HCT116 (cell line): ENCODE measurements at regions not wholly inside any gene's neighbourhood (a gene's known extent, or its start where the extent isn't known, plus 50 kb on each side); places are given as distances from the start of the nearest gene placed in this dataset.

ENCODE experiments used
- ATAC-seq: fragments of 200-7000 bp; cut with Tn5 transposase; 2 replicates; pipeline ENCODE4 v1.9.1; 2020; ENCODE audit warnings: mild to moderate bottlenecking, moderate library complexity
- BruUV-seq: library from RNA; stranded (reverse); fragments of 400-500 nt; replicated peaks from 2 replicates; lab custom pipeline; 2021; lab: Mats Ljungman, UMichigan
- CTCF ChIA-PET: fragments of 300-600 bp; sonication (Branson Sonifier 250); formaldehyde crosslinking; loops from one replicate; lab custom pipeline; 2021; ENCODE audit warnings: antibody characterized with exemption; lab: Charles Lee
- POLR2A ChIA-PET: fragments of 300-600, 350-600 bp; sonication (Branson Sonifier 250); formaldehyde crosslinking; loops from one replicate; lab custom pipeline; 2021; ENCODE audit warnings: antibody characterized with exemption; lab: Charles Lee
- RAD21 ChIA-PET, 2 experiments: fragments of 300-600 bp; sonication (Branson Sonifier 250); formaldehyde crosslinking; loops; one replicate each; lab custom pipeline; 2023; ENCODE audit warnings: low total read pairs in 2 of 2; ENCODE audit not compliant: uncharacterized antibody in 2 of 2, unreplicated experiment in 2 of 2, low non-redundant PET in 1 of 2; lab: Charles Lee
- DNase-seq: peaks from one replicate; pipeline ENCODE4 v3.0.0-alpha.2; 2010; ENCODE audit warnings: low read depth, low spot score
- H2AFZ ChIP-seq: fragments of 200-600 bp; shearing (Covaris generic), sonication (generic); 2 replicates; pipeline ENCODE4 v1.6.1; 2017; ENCODE audit warnings: low read depth, mixed run types, mixed read lengths, antibody characterized with exemption, low read length; ENCODE audit not compliant: poor library complexity, severe bottlenecking
- H3K27ac ChIP-seq: 2 replicates; pipeline ENCODE4 v1.5.1; 2012; ENCODE audit warnings: low read depth, low read length
- H3K27me3 ChIP-seq: fragments of 200-600 bp; sonication (generic); 2 replicates; pipeline ENCODE4 v1.6.1; 2016; ENCODE audit warnings: mixed run types, low read length, mixed read lengths; ENCODE audit not compliant: insufficient read depth
- H3K36me3 ChIP-seq, 2 experiments: fragments of 200-500 bp in 1 of 2; fragments of 200-600 bp in 1 of 2; sonication (Bioruptor generic) in 1 of 2; sonication (generic) in 1 of 2; 2 replicates each; pipeline versions ENCODE4 v1.5.1 to v1.6.1; 2014 to 2016; ENCODE audit warnings: low read length in 2 of 2, inconsistent platforms in 1 of 2, mixed read lengths in 1 of 2, mixed run types in 1 of 2; ENCODE audit not compliant: insufficient read depth in 2 of 2, control insufficient read depth in 1 of 2
- H3K4me1 ChIP-seq, 2 experiments: fragments of 200-600 bp in 1 of 2; sonication (generic) in 1 of 2; 2 replicates each; pipeline versions ENCODE4 v1.5.1 to v1.6.1; 2012 to 2017; ENCODE audit warnings: low read length in 2 of 2, inconsistent platforms in 1 of 2, mild to moderate bottlenecking in 1 of 2, mixed read lengths in 1 of 2, mixed run types in 1 of 2, moderate library complexity in 1 of 2; ENCODE audit not compliant: insufficient read depth in 2 of 2, control insufficient read depth in 1 of 2
- H3K4me2 ChIP-seq: fragments of 200-600 bp; sonication (generic); 2 replicates; pipeline ENCODE4 v1.6.1; 2017; ENCODE audit warnings: mixed run types, low read length, mixed read lengths
- H3K4me3 ChIP-seq, 2 experiments: fragments of 200-600 bp in 1 of 2; sonication (generic) in 1 of 2; replicated peaks in 1 of 2; 2 replicates each; pipeline ENCODE4 v1.5.1; 2011 to 2016; ENCODE audit warnings: low read length in 2 of 2, control low read depth in 1 of 2, low read depth in 1 of 2, mild to moderate bottlenecking in 1 of 2, mixed read lengths in 1 of 2, mixed run types in 1 of 2
- H3K79me2 ChIP-seq: fragments of 200-600 bp; sonication (generic); 2 replicates; pipeline ENCODE4 v1.6.1; 2017; ENCODE audit warnings: mild to moderate bottlenecking, mixed run types, low read length, moderate library complexity, mixed read lengths; ENCODE audit not compliant: insufficient read depth
- H3K9ac ChIP-seq: fragments of 200-600 bp; sonication (generic); 2 replicates; pipeline ENCODE4 v1.6.1; 2016; ENCODE audit warnings: low read length, mixed read lengths
- H3K9me2 ChIP-seq: fragments of 200-600 bp; sonication (generic), shearing (Covaris generic); 2 replicates; pipeline ENCODE4 v1.6.1; 2017; ENCODE audit warnings: mixed run types, mild to moderate bottlenecking, moderate library complexity; ENCODE audit not compliant: insufficient read depth
- H3K9me3 ChIP-seq, 2 experiments: fragments of 200-500 bp in 1 of 2; fragments of 200-600 bp in 1 of 2; sonication (Bioruptor generic) in 1 of 2; sonication (generic) in 1 of 2; 2 replicates each; pipeline ENCODE4 v1.6.1; 2014 to 2017; ENCODE audit warnings: low read length in 2 of 2, mixed read lengths in 2 of 2, inconsistent platforms in 1 of 2, low read depth in 1 of 2, mild to moderate bottlenecking in 1 of 2, mixed run types in 1 of 2, moderate library complexity in 1 of 2; ENCODE audit not compliant: control insufficient read depth in 1 of 2, insufficient read depth in 1 of 2
- H4K20me1 ChIP-seq: fragments of 200-600 bp; sonication (generic), shearing (Covaris generic); 2 replicates; pipeline ENCODE4 v1.6.1; 2017; ENCODE audit warnings: mixed run types, mild to moderate bottlenecking, moderate library complexity; ENCODE audit not compliant: insufficient read depth
- CBX3 ChIP-seq: IDR thresholded peaks from 2 replicates; pipeline ENCODE4 v1.6.1; 2012; ENCODE audit warnings: low read depth
- CTCF ChIP-seq, 3 experiments: fragments of 200-600 bp in 1 of 3; sonication (generic) in 1 of 3; IDR thresholded peaks in 2 of 3; conservative IDR thresholded peaks in 1 of 3; 2 replicates each; pipeline ENCODE4 v1.5.1; 2012 to 2017; ENCODE audit warnings: low read depth in 2 of 3, low read length in 2 of 3, antibody characterized with exemption in 1 of 3, borderline replicate concordance in 1 of 3, control low read depth in 1 of 3, mild to moderate bottlenecking in 1 of 3, mixed read lengths in 1 of 3, mixed run types in 1 of 3, moderate library complexity in 1 of 3; ENCODE audit not compliant: insufficient read depth in 1 of 3
- ELF1 ChIP-seq: IDR thresholded peaks from 2 replicates; pipeline ENCODE4 v1.6.1; 2012; ENCODE audit warnings: low read depth, borderline replicate concordance
- EZH2phosphoT487 ChIP-seq: fragments of 200-600 bp; IDR thresholded peaks from 2 replicates; pipeline ENCODE4 v1.6.1; 2018; ENCODE audit warnings: antibody characterized with exemption, borderline replicate concordance
- FOSL1 ChIP-seq: IDR thresholded peaks from 2 replicates; pipeline ENCODE4 v1.6.1; 2012; ENCODE audit warnings: low read depth
- JUND ChIP-seq: IDR thresholded peaks from 2 replicates; pipeline ENCODE4 v1.6.1; 2012
- POLR2A ChIP-seq: IDR thresholded peaks from 2 replicates; pipeline ENCODE4 v1.7.0; 2011; ENCODE audit warnings: borderline replicate concordance; ENCODE audit not compliant: insufficient read depth, insufficient read length; ENCODE audit errors: extremely low read depth
- RAD21 ChIP-seq: IDR thresholded peaks from 2 replicates; pipeline ENCODE4 v1.6.1; 2012; ENCODE audit warnings: low read depth, mild to moderate bottlenecking
- SIN3A ChIP-seq: IDR thresholded peaks from 2 replicates; pipeline ENCODE4 v1.6.1; 2012; ENCODE audit warnings: low read depth
- SP1 ChIP-seq: IDR thresholded peaks from 2 replicates; pipeline ENCODE4 v1.6.1; 2012; ENCODE audit warnings: low read depth
- SRF ChIP-seq: IDR thresholded peaks from 2 replicates; pipeline ENCODE4 v1.6.1; 2012; ENCODE audit warnings: low read depth
- TCF7L2 ChIP-seq: IDR thresholded peaks from 2 replicates; pipeline ENCODE4 v1.7.0; 2011; ENCODE audit warnings: borderline replicate concordance, inconsistent platforms; ENCODE audit not compliant: insufficient read depth, insufficient read length; ENCODE audit errors: extremely low read depth
- ZNF274 ChIP-seq: fragments of 200-500 bp; sonication (Bioruptor generic); IDR thresholded peaks from 2 replicates; pipeline ENCODE4 v1.6.1; 2014; ENCODE audit warnings: mild to moderate bottlenecking, low read depth, low read length, inconsistent platforms
- intact Hi-C: fragments of 100-400 bp; cut with micrococcal nuclease; formaldehyde crosslinking; loops from 2 replicates; pipeline ENCODE4 v1.10.0; 2022

GRCh38 chr5:61649971-61650370 is 317.9 kb downstream of the ZSWIM6 start:
- no peaks in the 10 kb centered on the region for H3K9me3 ChIP-seq
- H3K27me3 ChIP-seq, result no peaks in the 10 kb centered on the region
- CTCF ChIA-PET, result no interaction called here
- POLR2A ChIA-PET, result no interaction called here
- H3K36me3 ChIP-seq, result no peaks in the 10 kb centered on the region
- H4K20me1 ChIP-seq, result no peaks in the 10 kb centered on the region
- no peaks in the 10 kb centered on the region for H3K79me2 ChIP-seq
- RAD21 ChIA-PET, result no interaction called here
- intact Hi-C loops, result no loop called here
- H3K27ac ChIP-seq, result no peak overlapping the region
- no peak overlapping the region for H3K4me2 ChIP-seq
- no peak for TF ChIP-seq FOSL1
- no peak for TF ChIP-seq SIN3A
- TF ChIP-seq ELF1, result no peak
- TF ChIP-seq, all 23 proteins: peak for 0
- no TSS peak for BruUV-seq
- no peak for ATAC-seq
- Histone ChIP-seq H3K9ac (no peak overlapping the region), H3K4me1 (no peaks in the 10 kb centered on the region), H3K9me2 (no peaks in the 10 kb centered on the region), H2AFZ (no peak overlapping the region), H3K4me3 (no peak overlapping the region)
- DNase-seq, result no peak

- intact Hi-C loops, result no loop called here
- no peak overlapping the region for H2AFZ ChIP-seq
Measured at GRCh38 chr5:61650661-61651060, 318.6 kb downstream of the ZSWIM6 start.

More at GRCh38 chr5:61650661-61651060, 318.6 kb downstream of the ZSWIM6 start:
- H3K36me3 ChIP-seq, result no peaks in the 10 kb centered on the region
- H3K79me2 ChIP-seq, result no peaks in the 10 kb centered on the region
- RAD21 ChIA-PET, result no interaction called here
- no peaks in the 10 kb centered on the region for H4K20me1 ChIP-seq
- H3K27me3 ChIP-seq, result no peaks in the 10 kb centered on the region
- no peaks in the 10 kb centered on the region for H3K9me2 ChIP-seq
- no peak overlapping the region for H3K4me2 ChIP-seq
- DNase-seq, result no peak
- BruUV-seq, result no TSS peak
- H3K27ac ChIP-seq, result no peak overlapping the region
- no peaks in the 10 kb centered on the region for H3K9me3 ChIP-seq
- H3K9ac ChIP-seq, result no peak overlapping the region
- POLR2A ChIA-PET, result no interaction called here
- CTCF ChIA-PET, result no interaction called here
- no peaks in the 10 kb centered on the region for H3K4me1 ChIP-seq
- no peak overlapping the region for H3K4me3 ChIP-seq
- ATAC-seq, result no peak
- TF ChIP-seq TCF7L2 (no peak), ZNF274 (no peak), ELF1 (no peak), SRF (no peak), SP1 (no peak), JUND (no peak), CBX3 (no peak), EZH2phosphoT487 (no peak), POLR2A (no peak), FOSL1 (no peak), CTCF (IDR thresholded peaks at IDR 0.05 in 2 of 3, conservative IDR thresholded peaks at IDR 0.05 in 1 of 3; ENCODE audit: borderline replicate concordance in 1 of 3, insufficient read depth in 1 of 3, low read depth in 2 of 3, low read length in 2 of 3) (no peak), RAD21 (no peak)
